Left ventricle myocardium inferior (tissue), 1 donor: ENCODE measurements at regions not wholly inside any gene's neighbourhood (a gene's known extent, or its start where the extent isn't known, plus 50 kb on each side); places are given as distances from the start of the nearest gene placed in this dataset.

ENCODE experiments used
- DNase-seq: peaks from one replicate; pipeline ENCODE4 v3.0.0-alpha.2; 2020
- H3K27ac ChIP-seq: fragments of 200-600 bp; replicated peaks from 2 replicates; pipeline ENCODE4 v1.8.0; 2021
- H3K27me3 ChIP-seq: fragments of 200-600 bp; 2 replicates; pipeline ENCODE4 v1.8.0; 2021; ENCODE audit warnings: low read depth
- H3K36me3 ChIP-seq: fragments of 200-600 bp; 2 replicates; pipeline ENCODE4 v1.8.0; 2021
- H3K4me1 ChIP-seq: fragments of 200-600 bp; 2 replicates; pipeline ENCODE4 v1.8.0; 2021
- H3K4me3 ChIP-seq: fragments of 200-600 bp; 2 replicates; pipeline ENCODE4 v1.8.0; 2021; ENCODE audit warnings: mild to moderate bottlenecking, moderate library complexity
- H3K9me3 ChIP-seq: fragments of 200-600 bp; replicated peaks from 2 replicates; pipeline ENCODE4 v1.8.0; 2021
- intact Hi-C: fragments of 100-400 bp; cut with micrococcal nuclease; formaldehyde crosslinking; loops from one replicate; pipeline ENCODE4 v1.11.0; 2022
- TF ChIP-seq, protein P1 (sequence below): fragments of 200-600 bp; IDR thresholded peaks from 2 replicates; pipeline ENCODE4 v1.8.0; 2021; ENCODE audit warnings: antibody characterized with exemption, mild to moderate bottlenecking, borderline replicate concordance
- donor health status: DM: no; HTN: yes; CAD: no; lungs with severe emphysema.

GRCh38 chr2:223692191-223692947 lies 90.2 kb upstream of the SCG2 start:
- H3K4me1 ChIP-seq: peaks cover 4% of the 10 kb centered on the region
- H3K9me3 ChIP-seq: no peaks in the 10 kb centered on the region
- H3K36me3 ChIP-seq: no peaks in the 10 kb centered on the region
- H3K4me3 ChIP-seq: no peak overlapping the region
- H3K27me3 ChIP-seq: peaks cover 37% of the 10 kb centered on the region
- TF ChIP-seq, protein P1, sequence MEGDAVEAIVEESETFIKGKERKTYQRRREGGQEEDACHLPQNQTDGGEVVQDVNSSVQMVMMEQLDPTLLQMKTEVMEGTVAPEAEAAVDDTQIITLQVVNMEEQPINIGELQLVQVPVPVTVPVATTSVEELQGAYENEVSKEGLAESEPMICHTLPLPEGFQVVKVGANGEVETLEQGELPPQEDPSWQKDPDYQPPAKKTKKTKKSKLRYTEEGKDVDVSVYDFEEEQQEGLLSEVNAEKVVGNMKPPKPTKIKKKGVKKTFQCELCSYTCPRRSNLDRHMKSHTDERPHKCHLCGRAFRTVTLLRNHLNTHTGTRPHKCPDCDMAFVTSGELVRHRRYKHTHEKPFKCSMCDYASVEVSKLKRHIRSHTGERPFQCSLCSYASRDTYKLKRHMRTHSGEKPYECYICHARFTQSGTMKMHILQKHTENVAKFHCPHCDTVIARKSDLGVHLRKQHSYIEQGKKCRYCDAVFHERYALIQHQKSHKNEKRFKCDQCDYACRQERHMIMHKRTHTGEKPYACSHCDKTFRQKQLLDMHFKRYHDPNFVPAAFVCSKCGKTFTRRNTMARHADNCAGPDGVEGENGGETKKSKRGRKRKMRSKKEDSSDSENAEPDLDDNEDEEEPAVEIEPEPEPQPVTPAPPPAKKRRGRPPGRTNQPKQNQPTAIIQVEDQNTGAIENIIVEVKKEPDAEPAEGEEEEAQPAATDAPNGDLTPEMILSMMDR: peak; percentile 67
- H3K27ac ChIP-seq: no peak overlapping the region
- intact Hi-C loops: no loop called here
- no peak for DNase-seq

DNA sequence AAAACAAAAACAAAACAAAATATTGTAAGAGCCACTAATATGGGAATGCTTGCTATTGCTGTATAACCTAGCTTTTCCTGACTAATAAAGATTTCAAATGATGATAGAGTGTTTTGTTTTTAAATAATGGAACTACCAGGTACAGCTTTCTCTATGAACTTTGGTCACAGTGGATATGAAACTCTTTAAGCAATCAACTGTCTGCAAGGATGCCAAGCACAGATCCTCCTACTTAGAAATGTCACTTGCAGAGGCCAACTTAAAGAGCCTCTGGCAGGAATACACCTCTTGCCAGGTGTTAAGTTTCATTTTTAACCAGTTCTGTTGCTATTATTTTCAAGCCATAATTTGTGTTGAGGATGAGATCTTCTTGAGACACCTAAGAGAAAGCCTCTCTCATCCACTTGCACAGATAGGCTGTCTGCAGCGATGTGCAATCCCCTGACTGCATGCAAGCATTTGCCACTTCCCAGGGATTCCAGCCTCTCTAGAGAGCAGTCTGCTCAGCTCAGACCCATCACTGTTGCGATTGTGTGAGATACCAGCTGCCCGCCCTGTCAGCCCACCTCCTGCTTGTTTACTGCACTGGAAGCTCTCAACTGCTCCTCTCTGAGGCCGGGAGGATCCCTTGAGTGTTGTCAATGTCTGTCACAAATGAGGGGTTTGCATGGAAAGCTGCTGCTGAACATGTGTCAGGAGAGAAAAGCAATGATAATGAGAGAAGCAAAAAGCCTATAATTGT lies 86.1 kb upstream of the SCG2 start:
- intact Hi-C loops: no loop called here
- TF ChIP-seq, protein P1: no peak
- no peak overlapping the region for H3K27ac ChIP-seq
- H3K9me3 ChIP-seq: no peaks in the 10 kb centered on the region
- peaks cover 4% of the 10 kb centered on the region for H3K4me1 ChIP-seq
- no peaks in the 10 kb centered on the region for H3K36me3 ChIP-seq
- DNase-seq: no peak
- no peak overlapping the region for H3K4me3 ChIP-seq
- peaks cover 35% of the 10 kb centered on the region for H3K27me3 ChIP-seq

GRCh38 chr2:223681125-223681524 lies 79.0 kb upstream of the SCG2 start:
- Histone ChIP-seq H3K27ac (no peak overlapping the region), H3K27me3 (no peaks in the 10 kb centered on the region), H3K4me3 (no peak overlapping the region), H3K4me1 (no peaks in the 10 kb centered on the region), H3K9me3 (no peaks in the 10 kb centered on the region), H3K36me3 (no peaks in the 10 kb centered on the region)
- intact Hi-C loops: no loop called here
- DNase-seq: no peak
- TF ChIP-seq, protein P1: no peak

GRCh38 chr2:223674998-223675609 lies 72.9 kb upstream of the SCG2 start:
- H3K27ac ChIP-seq: no peak overlapping the region
- intact Hi-C loops: no loop called here
- peaks cover 6% of the 10 kb centered on the region for H3K27me3 ChIP-seq
- no peak overlapping the region for H3K4me3 ChIP-seq
- no peaks in the 10 kb centered on the region for H3K4me1 ChIP-seq
- DNase-seq: no peak
- no peaks in the 10 kb centered on the region for H3K36me3 ChIP-seq
- H3K9me3 ChIP-seq: no peaks in the 10 kb centered on the region
- TF ChIP-seq, protein P1: peak; percentile 54

DNA sequence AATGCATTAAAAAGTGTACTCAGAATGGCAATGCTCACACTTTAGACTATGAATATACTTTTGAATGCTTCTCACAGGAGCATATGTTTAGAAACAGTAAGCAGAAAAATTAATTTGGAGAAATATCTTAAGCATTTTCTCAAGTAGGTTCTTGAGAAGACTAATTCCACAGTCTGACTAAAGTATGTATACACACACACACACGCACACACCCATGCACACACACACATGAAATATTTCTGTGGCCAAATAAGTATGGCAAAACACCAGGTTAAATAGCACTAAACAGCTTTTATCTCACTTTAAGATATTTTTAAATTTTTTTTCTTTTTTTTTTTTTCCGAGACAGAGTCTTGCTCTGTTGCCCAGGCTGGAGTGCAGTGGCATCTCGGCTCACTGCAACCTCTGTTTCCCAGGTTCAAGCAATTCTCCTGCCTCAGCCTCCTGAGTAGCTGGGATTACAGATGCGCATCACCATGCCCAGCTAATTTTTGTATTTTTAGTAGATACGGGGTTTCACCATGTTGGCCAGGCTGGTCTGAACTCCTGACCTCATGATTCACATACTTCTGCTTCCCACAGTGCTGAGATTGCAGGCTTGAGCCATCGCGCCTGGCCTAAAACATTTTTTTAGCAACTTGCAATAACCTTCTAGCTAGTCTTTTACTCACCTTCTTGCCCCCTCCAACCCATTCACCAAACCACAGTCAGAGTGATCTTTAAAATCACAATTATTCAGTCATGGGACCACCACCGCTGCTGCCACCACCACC lies 67.5 kb upstream of the SCG2 start:
- peaks cover 6% of the 10 kb centered on the region for H3K27me3 ChIP-seq
- TF ChIP-seq, protein P1: no peak
- no peaks in the 10 kb centered on the region for H3K4me1 ChIP-seq
- H3K36me3 ChIP-seq: no peaks in the 10 kb centered on the region
- no peaks in the 10 kb centered on the region for H3K9me3 ChIP-seq
- H3K4me3 ChIP-seq: no peak overlapping the region
- DNase-seq: no peak
- no peak overlapping the region for H3K27ac ChIP-seq
- intact Hi-C loops: no loop called here
